Karpas-422 (cell line): ENCODE measurements at regions not wholly inside any gene's neighbourhood (a gene's known extent, or its start where the extent isn't known, plus 50 kb on each side); places are given as distances from the start of the nearest gene placed in this dataset.

Experiments used
- DNase-seq: peaks from one replicate; pipeline ENCODE4 v3.0.0-alpha.2; 2015
- H2AFZ ChIP-seq: fragments of 200-600 bp; sonication (generic); 2 replicates; pipeline ENCODE4 v1.6.1; 2014; ENCODE audit warnings: antibody characterized with exemption, low read length, mixed read lengths
- H3K27ac ChIP-seq: fragments of 200-600 bp; sonication (generic); 2 replicates; pipeline ENCODE4 v1.5.1; 2014; ENCODE audit warnings: mild to moderate bottlenecking, low read length, moderate library complexity
- H3K27me3 ChIP-seq: fragments of 200-600 bp; sonication (generic); 2 replicates; pipeline ENCODE4 v1.6.1; 2014; ENCODE audit warnings: low read length, mixed read lengths
- H3K36me3 ChIP-seq: fragments of 200-600 bp; sonication (generic); 2 replicates; pipeline ENCODE4 v1.6.1; 2014; ENCODE audit warnings: low read length, mixed read lengths; ENCODE audit not compliant: insufficient read depth
- H3K4me1 ChIP-seq: fragments of 200-600 bp; sonication (generic); 2 replicates; pipeline ENCODE4 v1.6.1; 2014; ENCODE audit warnings: mild to moderate bottlenecking, low read length, mixed read lengths
- H3K4me2 ChIP-seq: fragments of 200-600 bp; sonication (generic); 2 replicates; pipeline ENCODE4 v1.6.1; 2014; ENCODE audit warnings: low read length, low read depth, mild to moderate bottlenecking; ENCODE audit not compliant: poor library complexity, severe bottlenecking
- H3K4me3 ChIP-seq: fragments of 200-600 bp; sonication (generic); 2 replicates; pipeline ENCODE4 v1.5.1; 2014; ENCODE audit warnings: mild to moderate bottlenecking, antibody characterized with exemption, low read length, mixed read lengths
- H3K79me2 ChIP-seq: fragments of 200-600 bp; sonication (generic); 2 replicates; pipeline ENCODE4 v1.6.1; 2014; ENCODE audit warnings: mild to moderate bottlenecking, low read length, mixed read lengths
- H3K9ac ChIP-seq: fragments of 200-600 bp; sonication (generic); 2 replicates; pipeline ENCODE4 v1.6.0; 2014; ENCODE audit warnings: low read length
- H3K9me2 ChIP-seq: fragments of 200-600 bp; sonication (generic), shearing (Covaris generic); replicated peaks from 2 replicates; pipeline ENCODE4 v1.6.0; 2014; ENCODE audit warnings: mild to moderate bottlenecking, low read length, moderate library complexity; ENCODE audit not compliant: insufficient read depth
- H3K9me3 ChIP-seq: fragments of 300-700, 200-600 bp; sonication (generic); 2 replicates; pipeline ENCODE4 v1.6.1; 2014; ENCODE audit warnings: low read length, mixed read lengths
- H4K20me1 ChIP-seq: fragments of 200-600 bp; sonication (generic); 2 replicates; pipeline ENCODE4 v1.6.1; 2014; ENCODE audit warnings: mild to moderate bottlenecking, antibody characterized with exemption, low read length, low read depth; ENCODE audit not compliant: insufficient read depth

- DNase-seq, result no peak
- no peaks in the 10 kb centered on the region for H3K36me3 ChIP-seq
- H3K27me3 ChIP-seq, result no peaks in the 10 kb centered on the region
- H3K4me3 ChIP-seq, result no peak overlapping the region
- H2AFZ ChIP-seq, result no peak overlapping the region
- H3K9me2 ChIP-seq, result no peaks in the 10 kb centered on the region
- no peak overlapping the region for H3K4me2 ChIP-seq
- H3K4me1 ChIP-seq, result no peaks in the 10 kb centered on the region
- no peaks in the 10 kb centered on the region for H3K79me2 ChIP-seq
- no peak overlapping the region for H3K27ac ChIP-seq
- H4K20me1 ChIP-seq, result no peaks in the 10 kb centered on the region
- H3K9ac ChIP-seq, result no peak overlapping the region
- no peaks in the 10 kb centered on the region for H3K9me3 ChIP-seq
Measured at GRCh38 chr11:27209562-27210005, 153.4 kb downstream of the CCDC34 start.

GRCh38 chr11:27208846-27209245, 154.2 kb downstream of the CCDC34 start:
- no peak overlapping the region for H3K27ac ChIP-seq
- no peak overlapping the region for H3K4me2 ChIP-seq
- H2AFZ ChIP-seq, result no peak overlapping the region
- H3K9me2 ChIP-seq, result no peaks in the 10 kb centered on the region
- no peaks in the 10 kb centered on the region for H3K79me2 ChIP-seq
- H4K20me1 ChIP-seq, result no peaks in the 10 kb centered on the region
- no peaks in the 10 kb centered on the region for H3K9me3 ChIP-seq
- H3K4me1 ChIP-seq, result no peaks in the 10 kb centered on the region
- no peaks in the 10 kb centered on the region for H3K27me3 ChIP-seq
- no peaks in the 10 kb centered on the region for H3K36me3 ChIP-seq
- no peak overlapping the region for H3K9ac ChIP-seq
- no peak for DNase-seq
- H3K4me3 ChIP-seq, result no peak overlapping the region

GRCh38 chr11:27207025-27207650, 155.9 kb downstream of the CCDC34 start:
- no peak overlapping the region for H2AFZ ChIP-seq
- no peaks in the 10 kb centered on the region for H4K20me1 ChIP-seq
- DNase-seq, result no peak
- no peaks in the 10 kb centered on the region for H3K27me3 ChIP-seq
- H3K4me2 ChIP-seq, result no peak overlapping the region
- no peaks in the 10 kb centered on the region for H3K9me3 ChIP-seq
- H3K9me2 ChIP-seq, result no peaks in the 10 kb centered on the region
- no peaks in the 10 kb centered on the region for H3K36me3 ChIP-seq
- no peak overlapping the region for H3K9ac ChIP-seq
- no peak overlapping the region for H3K4me3 ChIP-seq
- H3K27ac ChIP-seq, result no peak overlapping the region
- no peaks in the 10 kb centered on the region for H3K4me1 ChIP-seq
- no peaks in the 10 kb centered on the region for H3K79me2 ChIP-seq

- no peak overlapping the region for H2AFZ ChIP-seq
- no peaks in the 10 kb centered on the region for H3K27me3 ChIP-seq
- no peak overlapping the region for H3K27ac ChIP-seq
- no peak for DNase-seq
- H3K4me2 ChIP-seq, result no peak overlapping the region
- no peak overlapping the region for H3K4me3 ChIP-seq
- H3K9ac ChIP-seq, result no peak overlapping the region
- H3K9me3 ChIP-seq, result no peaks in the 10 kb centered on the region
- H4K20me1 ChIP-seq, result no peaks in the 10 kb centered on the region
- no peaks in the 10 kb centered on the region for H3K36me3 ChIP-seq
- no peaks in the 10 kb centered on the region for H3K4me1 ChIP-seq
- H3K79me2 ChIP-seq, result no peaks in the 10 kb centered on the region
- H3K9me2 ChIP-seq, result no peaks in the 10 kb centered on the region
Measured at GRCh38 chr11:27205779-27206570, 157.0 kb downstream of the CCDC34 start.

- no peaks in the 10 kb centered on the region for H3K27me3 ChIP-seq
- no peak for DNase-seq
Measured at GRCh38 chr11:27205250-27205649, 157.8 kb downstream of the CCDC34 start.

GRCh38 chr11:27204529-27204928, 158.5 kb downstream of the CCDC34 start:
- Histone ChIP-seq H3K9me2 (no peaks in the 10 kb centered on the region), H2AFZ (no peak overlapping the region), H3K27me3 (no peaks in the 10 kb centered on the region), H3K27ac (no peak overlapping the region), H3K4me3 (no peak overlapping the region), H3K79me2 (no peaks in the 10 kb centered on the region), H3K9me3 (no peaks in the 10 kb centered on the region), H3K36me3 (no peaks in the 10 kb centered on the region), H3K9ac (no peak overlapping the region), H3K4me1 (no peaks in the 10 kb centered on the region), H3K4me2 (no peak overlapping the region), H4K20me1 (no peaks in the 10 kb centered on the region)
- peak; percentile 58 for DNase-seq

More at GRCh38 chr11:27205250-27205649, 157.8 kb downstream of the CCDC34 start:
- H3K4me2 ChIP-seq, result no peak overlapping the region
- no peaks in the 10 kb centered on the region for H3K79me2 ChIP-seq
- H3K9me2 ChIP-seq, result no peaks in the 10 kb centered on the region
- H2AFZ ChIP-seq, result no peak overlapping the region
- H4K20me1 ChIP-seq, result no peaks in the 10 kb centered on the region
- no peak overlapping the region for H3K9ac ChIP-seq
- H3K4me3 ChIP-seq, result no peak overlapping the region
- H3K27ac ChIP-seq, result no peak overlapping the region
- no peaks in the 10 kb centered on the region for H3K36me3 ChIP-seq
- H3K9me3 ChIP-seq, result no peaks in the 10 kb centered on the region
- H3K4me1 ChIP-seq, result no peaks in the 10 kb centered on the region

GRCh38 chr11:27203077-27203647, 159.9 kb downstream of the CCDC34 start:
- DNase-seq, result no peak
- Histone ChIP-seq H3K79me2 (no peaks in the 10 kb centered on the region), H2AFZ (no peak overlapping the region), H3K4me3 (no peak overlapping the region), H3K36me3 (no peaks in the 10 kb centered on the region), H4K20me1 (no peaks in the 10 kb centered on the region), H3K27ac (no peak overlapping the region), H3K4me2 (no peak overlapping the region), H3K4me1 (no peaks in the 10 kb centered on the region), H3K9me3 (no peaks in the 10 kb centered on the region), H3K9me2 (no peaks in the 10 kb centered on the region), H3K9ac (no peak overlapping the region), H3K27me3 (no peaks in the 10 kb centered on the region)

- no peaks in the 10 kb centered on the region for H3K36me3 ChIP-seq
- H4K20me1 ChIP-seq, result no peaks in the 10 kb centered on the region
- H3K4me2 ChIP-seq, result no peak overlapping the region
- no peaks in the 10 kb centered on the region for H3K9me2 ChIP-seq
- DNase-seq, result no peak
- no peak overlapping the region for H3K4me3 ChIP-seq
- H3K4me1 ChIP-seq, result no peaks in the 10 kb centered on the region
- no peaks in the 10 kb centered on the region for H3K27me3 ChIP-seq
- H3K9me3 ChIP-seq, result no peaks in the 10 kb centered on the region
- no peak overlapping the region for H2AFZ ChIP-seq
- no peaks in the 10 kb centered on the region for H3K79me2 ChIP-seq
- H3K9ac ChIP-seq, result no peak overlapping the region
- H3K27ac ChIP-seq, result no peak overlapping the region
Measured at GRCh38 chr11:27201454-27202302, 161.1 kb downstream of the BBOX1 start.
